Sigmoid colon (tissue), 4 donors: ENCODE measurements at regions not wholly inside any gene's neighbourhood (a gene's known extent, or its start where the extent isn't known, plus 50 kb on each side); places are given as distances from the start of the nearest gene placed in this dataset.

Experiments used
- CTCF ChIP-seq, 4 experiments: fragments of 450-650 bp in 3 of 4; fragments of 200-600 bp in 1 of 4; IDR thresholded peaks; one replicate each; pipeline ENCODE4 v1.5.1; 2016 to 2019; ENCODE audit warnings: antibody characterized with exemption in 4 of 4, mild to moderate bottlenecking in 3 of 4, moderate library complexity in 2 of 4
- EP300 ChIP-seq, 4 donors: sonication (generic); formaldehyde crosslinking; IDR thresholded peaks; one replicate each; pipeline ENCODE4 v1.6.1; 2017; ENCODE audit warnings: antibody characterized with exemption in 4 of 4
- POLR2A ChIP-seq, 2 donors: fragments of 450-650 bp; IDR thresholded peaks; one replicate each; pipeline ENCODE4 v1.6.1; 2016; ENCODE audit warnings: antibody characterized with exemption in 2 of 2, mild to moderate bottlenecking in 2 of 2, moderate library complexity in 2 of 2

DNA sequence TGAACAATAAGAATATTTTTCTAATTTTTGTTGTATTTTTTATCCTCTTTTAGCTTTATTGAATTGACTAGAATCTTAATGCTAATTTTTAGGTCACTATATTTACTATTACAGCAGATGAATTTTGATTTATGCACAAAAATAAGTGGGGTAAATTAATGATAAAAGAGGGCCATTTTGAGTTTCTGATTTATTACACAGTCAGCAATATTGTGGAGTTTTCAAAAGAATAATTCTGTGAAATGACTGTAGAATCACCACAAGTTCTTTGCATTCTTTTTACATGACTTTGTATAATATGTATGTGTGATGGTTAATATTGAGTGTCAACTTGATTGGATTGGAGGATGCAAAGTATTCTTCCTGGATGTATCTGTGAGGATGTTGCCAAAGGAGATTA, 812.4 kb upstream of the DPPA4 start:
- TF ChIP-seq CTCF (IDR thresholded peaks at IDR 0.05) (no peak), POLR2A (IDR thresholded peaks at IDR 0.05) (no peak), EP300 (IDR thresholded peaks at IDR 0.05) (no peak)
